VCaP (cell line): ENCODE measurements at regions not wholly inside any gene's neighbourhood (a gene's known extent, or its start where the extent isn't known, plus 50 kb on each side); places are given as distances from the start of the nearest gene placed in this dataset.

Experiments used
- H3K27ac ChIP-seq: fragments of 450-650 bp; 2 replicates; pipeline ENCODE4 v1.5.1; 2017
- TF ChIP-seq, protein P1 (sequence below): fragments of 450-650 bp; conservative IDR thresholded peaks from 2 replicates; pipeline ENCODE4 v1.5.1; 2017; ENCODE audit warnings: mild to moderate bottlenecking, moderate library complexity

DNA sequence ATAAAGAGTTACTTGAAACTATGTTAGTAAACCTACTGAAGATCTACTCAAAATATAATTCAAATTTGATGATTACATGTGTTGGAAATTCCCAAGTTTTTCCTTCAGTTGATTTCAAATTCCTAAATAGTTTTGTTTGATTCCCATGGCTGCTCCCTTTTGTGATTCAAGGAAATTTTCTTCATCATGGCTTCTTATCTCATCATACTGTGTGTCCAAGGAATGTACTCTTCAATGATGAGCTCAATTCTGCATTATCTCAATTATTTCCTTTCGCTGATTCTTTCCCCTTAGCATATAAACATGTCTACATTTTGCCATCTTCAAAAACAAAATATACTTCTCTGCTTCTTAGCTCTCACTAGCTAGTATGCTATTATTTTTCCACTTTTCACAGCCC lies 460.4 kb upstream of the NAALADL2 start:
- TF ChIP-seq, protein P1, sequence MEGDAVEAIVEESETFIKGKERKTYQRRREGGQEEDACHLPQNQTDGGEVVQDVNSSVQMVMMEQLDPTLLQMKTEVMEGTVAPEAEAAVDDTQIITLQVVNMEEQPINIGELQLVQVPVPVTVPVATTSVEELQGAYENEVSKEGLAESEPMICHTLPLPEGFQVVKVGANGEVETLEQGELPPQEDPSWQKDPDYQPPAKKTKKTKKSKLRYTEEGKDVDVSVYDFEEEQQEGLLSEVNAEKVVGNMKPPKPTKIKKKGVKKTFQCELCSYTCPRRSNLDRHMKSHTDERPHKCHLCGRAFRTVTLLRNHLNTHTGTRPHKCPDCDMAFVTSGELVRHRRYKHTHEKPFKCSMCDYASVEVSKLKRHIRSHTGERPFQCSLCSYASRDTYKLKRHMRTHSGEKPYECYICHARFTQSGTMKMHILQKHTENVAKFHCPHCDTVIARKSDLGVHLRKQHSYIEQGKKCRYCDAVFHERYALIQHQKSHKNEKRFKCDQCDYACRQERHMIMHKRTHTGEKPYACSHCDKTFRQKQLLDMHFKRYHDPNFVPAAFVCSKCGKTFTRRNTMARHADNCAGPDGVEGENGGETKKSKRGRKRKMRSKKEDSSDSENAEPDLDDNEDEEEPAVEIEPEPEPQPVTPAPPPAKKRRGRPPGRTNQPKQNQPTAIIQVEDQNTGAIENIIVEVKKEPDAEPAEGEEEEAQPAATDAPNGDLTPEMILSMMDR, result no peak
- H3K27ac ChIP-seq, result no peak overlapping the region

GRCh38 chr3:174403831-174404230 lies 455.3 kb upstream of the NAALADL2 start:
- H3K27ac ChIP-seq, result no peak overlapping the region
- TF ChIP-seq, protein P1, result no peak

DNA sequence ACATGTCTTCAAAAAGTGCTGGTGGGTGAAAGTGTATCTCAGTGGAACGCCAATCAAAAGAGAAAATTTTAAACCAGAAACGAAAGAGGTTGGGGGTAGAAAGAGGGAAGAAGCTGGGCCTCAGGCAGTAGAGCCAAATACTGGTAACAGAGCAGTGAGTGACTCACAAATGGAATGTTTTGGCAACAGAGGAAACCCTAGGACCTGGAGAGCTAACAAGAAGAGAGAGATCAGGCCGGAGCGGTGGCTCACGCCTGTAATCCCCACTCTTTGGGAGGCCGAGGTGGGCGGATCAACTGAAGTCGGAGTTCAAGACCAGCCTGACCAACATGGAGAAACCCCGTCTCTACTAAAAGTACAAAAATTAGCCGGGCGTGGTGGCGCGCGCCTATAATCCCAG lies 450.8 kb upstream of the NAALADL2 start:
- TF ChIP-seq, protein P1, result no peak
- no peak overlapping the region for H3K27ac ChIP-seq

GRCh38 chr3:174409086-174409743 lies 449.9 kb upstream of the NAALADL2 start:
- TF ChIP-seq, protein P1, result no peak
- no peak overlapping the region for H3K27ac ChIP-seq

DNA sequence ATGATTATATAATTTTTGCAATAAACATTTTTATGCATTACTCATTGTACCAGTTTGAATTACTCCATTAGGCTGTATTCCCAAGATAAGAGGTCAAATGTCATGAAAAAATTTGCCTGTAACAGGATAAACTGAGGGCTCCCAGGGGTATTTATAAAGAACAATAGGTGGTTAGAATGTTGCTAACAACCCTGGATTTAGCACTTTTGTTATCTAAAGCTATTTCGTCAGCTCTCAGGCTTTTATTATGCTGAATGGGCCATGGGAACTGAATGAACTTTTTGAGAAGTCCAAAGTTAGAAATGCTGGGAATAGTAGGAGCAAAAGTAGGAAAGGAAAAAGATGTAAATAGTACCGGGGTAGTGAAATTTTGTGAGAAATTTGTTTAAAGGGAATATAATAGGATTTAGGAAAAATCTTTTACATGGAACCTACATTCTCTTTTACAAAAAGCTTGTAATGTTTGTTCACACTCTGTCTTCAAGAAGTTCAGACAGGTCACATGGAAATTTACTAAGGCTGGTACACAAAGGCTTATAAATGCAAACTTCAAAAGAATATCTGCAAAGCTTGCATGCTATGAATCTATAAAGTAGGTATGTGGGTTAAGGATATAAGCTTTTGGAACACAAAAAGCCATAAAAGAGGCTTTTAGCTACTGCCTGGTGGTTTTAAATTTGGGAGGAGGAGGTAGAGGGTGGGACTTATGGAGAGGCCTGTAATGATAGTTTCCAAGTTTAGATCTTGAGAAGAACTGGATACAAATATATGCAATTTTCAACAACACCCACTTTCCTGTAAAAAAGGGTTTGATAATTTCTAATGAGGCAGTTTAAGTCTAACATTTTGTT lies 445.8 kb upstream of the NAALADL2 start:
- peak overlapping the region; percentile 41; the same call in 1 of the 2 replicates for H3K27ac ChIP-seq
- TF ChIP-seq, protein P1, result no peak

DNA sequence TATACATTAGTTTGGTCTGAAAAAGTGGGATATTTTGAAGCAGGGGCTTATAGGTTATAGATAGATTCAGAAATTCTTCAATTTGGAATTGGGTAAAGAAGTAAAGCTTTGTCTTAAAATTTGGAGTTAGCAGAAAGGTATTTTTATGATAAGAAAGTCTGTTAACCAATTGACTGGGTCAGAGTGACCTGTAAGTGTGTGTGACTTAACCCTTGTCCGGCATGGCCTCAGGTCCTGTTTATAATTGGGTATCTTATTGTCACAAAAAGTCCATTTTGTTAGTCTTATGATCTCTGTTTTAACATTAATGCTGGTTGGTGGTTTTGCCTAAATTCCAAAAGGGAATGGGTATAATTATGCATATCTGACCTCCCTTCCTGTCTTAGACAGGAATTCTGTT lies 444.2 kb upstream of the NAALADL2 start:
- TF ChIP-seq, protein P1, result no peak
- H3K27ac ChIP-seq, result no peak overlapping the region

DNA sequence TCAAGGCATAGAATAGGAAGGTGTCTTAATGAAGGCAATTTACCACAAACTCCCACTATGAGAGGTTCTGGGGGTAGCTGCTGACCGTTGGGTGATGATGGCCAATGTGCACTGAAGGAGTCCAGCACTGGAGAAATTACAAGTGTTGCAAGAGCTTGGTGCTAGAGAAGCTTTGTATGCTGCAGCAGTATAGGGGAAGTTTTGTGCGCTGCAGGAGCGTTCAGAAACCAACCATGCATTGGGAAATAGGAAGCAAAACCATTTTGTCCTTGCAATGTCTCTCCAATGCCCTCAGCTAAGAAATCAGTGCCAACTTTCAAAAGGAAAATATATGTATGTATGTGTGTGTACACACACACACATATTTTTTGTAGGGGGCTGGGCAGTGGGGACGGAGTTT lies 441.6 kb upstream of the NAALADL2 start:
- H3K27ac ChIP-seq, result no peak overlapping the region
- TF ChIP-seq, protein P1, result no peak
